OCI-LY7 (cell line): ENCODE measurements at regions not wholly inside any gene's neighbourhood (a gene's known extent, or its start where the extent isn't known, plus 50 kb on each side); places are given as distances from the start of the nearest gene placed in this dataset.

Experiments
- BruUV-seq: library from RNA; stranded (reverse); fragments of 400-500 nt; replicated peaks from 2 replicates; lab custom pipeline; 2021; lab: Mats Ljungman, UMichigan
- CTCF ChIA-PET: fragments of 300-600 bp; sonication (Branson Sonifier 250); formaldehyde crosslinking; loops from one replicate; lab custom pipeline; 2022; ENCODE audit warnings: antibody characterized with exemption; ENCODE audit not compliant: unreplicated experiment; lab: Charles Lee
- POLR2A ChIA-PET: fragments of 300-600 bp; sonication (Branson Sonifier 250); formaldehyde crosslinking; loops from one replicate; lab custom pipeline; 2022; ENCODE audit warnings: antibody characterized with exemption; lab: Charles Lee
- DNase-seq: peaks from one replicate; pipeline ENCODE4 v3.0.0-alpha.2; 2015; ENCODE audit warnings: low spot score
- H2AFZ ChIP-seq: fragments of 200-600 bp; sonication (generic), shearing (Covaris generic); 2 replicates; pipeline ENCODE4 v1.6.1; 2014; ENCODE audit warnings: mild to moderate bottlenecking, antibody characterized with exemption, low read length, moderate library complexity
- H3K27ac ChIP-seq: fragments of 200-600 bp; sonication (generic); 2 replicates; pipeline ENCODE4 v1.5.1; 2014; ENCODE audit warnings: mixed run types, low read depth, mild to moderate bottlenecking, moderate library complexity, low read length, inconsistent platforms; ENCODE audit not compliant: poor library complexity, severe bottlenecking
- H3K36me3 ChIP-seq: fragments of 200-600 bp; sonication (generic); 2 replicates; pipeline ENCODE4 v1.6.1; 2014; ENCODE audit warnings: mild to moderate bottlenecking, antibody characterized with exemption, low read length, moderate library complexity, mixed read lengths; ENCODE audit not compliant: insufficient read depth
- H3K4me1 ChIP-seq: fragments of 200-600 bp; sonication (generic); 2 replicates; pipeline ENCODE4 v1.5.1; 2014; ENCODE audit warnings: mild to moderate bottlenecking, low read length; ENCODE audit not compliant: insufficient read depth, poor library complexity, severe bottlenecking
- H3K4me2 ChIP-seq: fragments of 200-600 bp; sonication (generic); 2 replicates; pipeline ENCODE4 v1.6.1; 2014; ENCODE audit warnings: mild to moderate bottlenecking, low read length
- H3K4me3 ChIP-seq: fragments of 200-600 bp; sonication (generic); 2 replicates; pipeline ENCODE4 v1.5.1; 2014; ENCODE audit warnings: mild to moderate bottlenecking, low read depth, low read length; ENCODE audit not compliant: poor library complexity, severe bottlenecking
- H3K79me2 ChIP-seq: fragments of 200-600 bp; sonication (generic); 2 replicates; pipeline ENCODE4 v1.6.1; 2016; ENCODE audit warnings: low read depth, mild to moderate bottlenecking, low read length, moderate library complexity, mixed read lengths; ENCODE audit not compliant: insufficient read depth
- H3K9me2 ChIP-seq: fragments of 200-600 bp; sonication (generic); 2 replicates; pipeline ENCODE4 v1.6.1; 2016; ENCODE audit warnings: mild to moderate bottlenecking, low read length, mixed read lengths; ENCODE audit not compliant: insufficient read depth
- H3K9me3 ChIP-seq: fragments of 200-600 bp; sonication (generic); 2 replicates; pipeline ENCODE4 v1.6.1; 2014; ENCODE audit warnings: mild to moderate bottlenecking, mixed run types, low read length, mixed read lengths
- H4K20me1 ChIP-seq: fragments of 200-600 bp; sonication (generic); 2 replicates; pipeline ENCODE4 v1.6.1; 2014; ENCODE audit warnings: mild to moderate bottlenecking, antibody characterized with exemption, low read length, moderate library complexity, mixed read lengths; ENCODE audit not compliant: insufficient read depth
- EZH2phosphoT487 ChIP-seq: fragments of 200-600 bp; sonication (generic); IDR thresholded peaks from 2 replicates; pipeline ENCODE4 v1.6.1; 2018; ENCODE audit warnings: low read depth, borderline replicate concordance, mild to moderate bottlenecking, mixed run types, antibody characterized with exemption, low read length, moderate library complexity, mixed read lengths
- intact Hi-C: fragments of 100-400 bp; cut with micrococcal nuclease; formaldehyde crosslinking; loops from one replicate; pipeline ENCODE4 v1.10.0; 2022; ENCODE audit not compliant: unreplicated experiment
- TF ChIP-seq, protein P1 (sequence below): fragments of 200-600 bp; sonication (generic); conservative IDR thresholded peaks from 2 replicates; pipeline ENCODE4 v1.5.1; 2014; ENCODE audit warnings: mild to moderate bottlenecking, antibody characterized with exemption, low read length, moderate library complexity, mixed read lengths

DNA sequence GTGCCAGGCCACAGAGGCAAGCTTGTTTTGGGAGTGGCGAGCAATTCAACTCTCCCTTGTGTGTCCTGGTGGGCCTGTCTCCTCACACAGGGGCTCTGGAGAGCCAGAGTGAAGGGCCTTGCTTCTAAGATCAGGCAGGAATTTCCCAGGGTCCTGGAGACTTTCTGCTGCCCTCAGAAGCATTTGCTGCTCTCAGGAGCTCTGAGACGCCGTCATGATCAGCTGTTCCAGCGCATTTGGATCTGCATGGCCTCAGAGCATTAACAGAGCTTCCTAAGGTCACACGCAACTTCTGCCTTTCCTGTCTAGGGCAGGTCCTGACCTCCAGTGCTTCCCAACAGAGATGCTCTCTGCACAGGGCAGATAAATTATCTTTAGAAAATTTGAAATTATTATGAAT lies 52.2 kb upstream of the C10orf90 start:
- no peak for TF ChIP-seq EZH2phosphoT487
- TF ChIP-seq, protein P1, sequence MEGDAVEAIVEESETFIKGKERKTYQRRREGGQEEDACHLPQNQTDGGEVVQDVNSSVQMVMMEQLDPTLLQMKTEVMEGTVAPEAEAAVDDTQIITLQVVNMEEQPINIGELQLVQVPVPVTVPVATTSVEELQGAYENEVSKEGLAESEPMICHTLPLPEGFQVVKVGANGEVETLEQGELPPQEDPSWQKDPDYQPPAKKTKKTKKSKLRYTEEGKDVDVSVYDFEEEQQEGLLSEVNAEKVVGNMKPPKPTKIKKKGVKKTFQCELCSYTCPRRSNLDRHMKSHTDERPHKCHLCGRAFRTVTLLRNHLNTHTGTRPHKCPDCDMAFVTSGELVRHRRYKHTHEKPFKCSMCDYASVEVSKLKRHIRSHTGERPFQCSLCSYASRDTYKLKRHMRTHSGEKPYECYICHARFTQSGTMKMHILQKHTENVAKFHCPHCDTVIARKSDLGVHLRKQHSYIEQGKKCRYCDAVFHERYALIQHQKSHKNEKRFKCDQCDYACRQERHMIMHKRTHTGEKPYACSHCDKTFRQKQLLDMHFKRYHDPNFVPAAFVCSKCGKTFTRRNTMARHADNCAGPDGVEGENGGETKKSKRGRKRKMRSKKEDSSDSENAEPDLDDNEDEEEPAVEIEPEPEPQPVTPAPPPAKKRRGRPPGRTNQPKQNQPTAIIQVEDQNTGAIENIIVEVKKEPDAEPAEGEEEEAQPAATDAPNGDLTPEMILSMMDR = no peak
- H3K9me2 ChIP-seq = no peaks in the 10 kb centered on the region
- H3K36me3 ChIP-seq = no peaks in the 10 kb centered on the region
- H2AFZ ChIP-seq = no peak overlapping the region
- H3K79me2 ChIP-seq = no peaks in the 10 kb centered on the region
- intact Hi-C loops = no loop called here
- no peak for DNase-seq
- no peak overlapping the region for H3K4me3 ChIP-seq
- no peaks in the 10 kb centered on the region for H3K9me3 ChIP-seq
- H3K4me2 ChIP-seq = no peak overlapping the region
- H4K20me1 ChIP-seq = no peaks in the 10 kb centered on the region
- POLR2A ChIA-PET = no interaction called here
- H3K4me1 ChIP-seq = no peaks in the 10 kb centered on the region
- CTCF ChIA-PET = no interaction called here
- BruUV-seq = no TSS peak
- no peak overlapping the region for H3K27ac ChIP-seq

DNA sequence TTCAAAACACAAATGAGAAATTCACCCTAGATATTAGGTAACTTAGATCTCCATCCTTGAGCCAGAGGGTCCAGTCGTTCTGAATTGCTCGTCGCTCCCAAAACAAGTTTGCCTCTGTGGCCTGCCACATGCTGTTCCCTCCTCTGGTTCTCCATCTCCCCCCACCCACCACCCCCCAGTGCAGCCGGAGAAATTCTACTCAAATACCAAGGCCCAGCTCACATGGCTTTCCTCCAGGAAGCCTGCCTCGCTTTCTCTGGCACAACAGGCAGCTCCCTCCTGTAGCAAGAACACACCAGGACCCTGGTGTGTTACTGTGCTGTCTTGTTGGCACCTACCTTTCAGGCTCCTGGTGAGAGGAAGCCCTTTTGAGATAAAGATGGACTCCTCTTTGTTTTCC lies 52.7 kb upstream of the C10orf90 start:
- no peak overlapping the region for H3K27ac ChIP-seq
- H4K20me1 ChIP-seq = no peaks in the 10 kb centered on the region
- no peak overlapping the region for H3K4me3 ChIP-seq
- no peak for DNase-seq
- POLR2A ChIA-PET = interaction anchor here (0.6 kb wide), 1 partner anchor 402 kb away, joined by 5 read pairs; no protein-coding TSS in a partner anchor
- H3K79me2 ChIP-seq = no peaks in the 10 kb centered on the region
- H3K9me3 ChIP-seq = no peaks in the 10 kb centered on the region
- H3K4me1 ChIP-seq = no peaks in the 10 kb centered on the region
- intact Hi-C loops = no loop called here
- TF ChIP-seq EZH2phosphoT487 = no peak
- H3K4me2 ChIP-seq = no peak overlapping the region
- H2AFZ ChIP-seq = no peak overlapping the region
- CTCF ChIA-PET = no interaction called here
- H3K36me3 ChIP-seq = no peaks in the 10 kb centered on the region
- no peaks in the 10 kb centered on the region for H3K9me2 ChIP-seq
- no TSS peak for BruUV-seq

DNA sequence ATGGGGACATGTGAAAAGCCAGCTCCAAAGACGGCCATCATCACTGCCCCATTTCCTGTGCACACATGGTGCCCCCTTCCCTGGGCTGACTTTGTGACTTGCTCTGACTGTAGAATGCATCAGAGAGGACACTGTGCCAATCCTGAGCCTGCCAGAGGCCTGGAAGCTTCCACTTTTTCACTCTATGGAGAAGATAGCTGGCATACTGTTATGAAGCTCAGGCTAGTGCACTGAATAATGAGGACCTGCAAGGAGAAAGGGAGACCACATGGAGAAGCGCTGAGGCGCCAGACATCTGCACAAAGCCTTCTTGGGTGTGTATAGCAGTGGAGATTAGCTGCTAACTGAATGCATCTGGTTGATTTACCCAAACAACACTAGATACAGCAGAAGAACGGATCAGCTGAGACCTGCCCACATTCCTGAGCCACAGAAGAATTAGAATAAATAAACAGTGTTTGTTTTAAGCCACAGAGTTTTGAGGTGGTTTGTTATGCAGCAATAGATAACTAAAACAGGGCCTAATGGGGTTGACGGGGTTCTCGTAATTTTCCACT lies 58.9 kb upstream of the C10orf90 start:
- Histone ChIP-seq H3K79me2 (no peaks in the 10 kb centered on the region), H3K4me3 (no peak overlapping the region), H2AFZ (no peak overlapping the region), H3K4me1 (no peaks in the 10 kb centered on the region), H3K9me3 (no peaks in the 10 kb centered on the region), H3K4me2 (no peak overlapping the region), H3K27ac (no peak overlapping the region), H4K20me1 (no peaks in the 10 kb centered on the region), H3K9me2 (no peaks in the 10 kb centered on the region), H3K36me3 (no peaks in the 10 kb centered on the region)
- POLR2A ChIA-PET = no interaction called here
- CTCF ChIA-PET = no interaction called here
- no peak for TF ChIP-seq EZH2phosphoT487
- TF ChIP-seq, protein P1 = no peak
- BruUV-seq = no TSS peak
- intact Hi-C loops = no loop called here
- DNase-seq = no peak
